Duodenal mucosa (tissue), 2 donors: ENCODE measurements at regions not wholly inside any gene's neighbourhood (a gene's known extent, or its start where the extent isn't known, plus 50 kb on each side); places are given as distances from the start of the nearest gene placed in this dataset.

Experiments used
- H3K27ac ChIP-seq: one replicate; pipeline ENCODE4 v1.7.0; 2013; ENCODE audit warnings: low read depth, low read length
- H3K27me3 ChIP-seq, 2 donors: one replicate each; pipeline ENCODE4 v1.7.0; 2013; ENCODE audit warnings: low read length in 2 of 2, control low read depth in 1 of 2; ENCODE audit not compliant: insufficient read depth in 2 of 2, control insufficient read depth in 1 of 2
- H3K36me3 ChIP-seq, 2 donors: one replicate each; pipeline ENCODE4 v1.7.0; 2013; ENCODE audit warnings: low read length in 2 of 2, control low read depth in 1 of 2; ENCODE audit not compliant: insufficient read depth in 2 of 2, control insufficient read depth in 1 of 2
- H3K4me1 ChIP-seq, 2 donors: one replicate each; pipeline ENCODE4 v1.7.0; 2013; ENCODE audit warnings: low read length in 2 of 2, control low read depth in 1 of 2; ENCODE audit not compliant: insufficient read depth in 2 of 2, control insufficient read depth in 1 of 2
- H3K4me3 ChIP-seq, 2 donors: one replicate each; pipeline ENCODE4 v1.7.0; 2013; ENCODE audit warnings: low read length in 2 of 2, low read depth in 1 of 2
- H3K9ac ChIP-seq, 2 donors: one replicate each; pipeline ENCODE4 v1.7.0; 2013; ENCODE audit warnings: low read length in 2 of 2, low read depth in 1 of 2
- H3K9me3 ChIP-seq, 2 donors: one replicate each; pipeline ENCODE4 v1.7.0; 2013; ENCODE audit warnings: low read length in 2 of 2, control low read depth in 1 of 2; ENCODE audit not compliant: control insufficient read depth in 1 of 2

DNA sequence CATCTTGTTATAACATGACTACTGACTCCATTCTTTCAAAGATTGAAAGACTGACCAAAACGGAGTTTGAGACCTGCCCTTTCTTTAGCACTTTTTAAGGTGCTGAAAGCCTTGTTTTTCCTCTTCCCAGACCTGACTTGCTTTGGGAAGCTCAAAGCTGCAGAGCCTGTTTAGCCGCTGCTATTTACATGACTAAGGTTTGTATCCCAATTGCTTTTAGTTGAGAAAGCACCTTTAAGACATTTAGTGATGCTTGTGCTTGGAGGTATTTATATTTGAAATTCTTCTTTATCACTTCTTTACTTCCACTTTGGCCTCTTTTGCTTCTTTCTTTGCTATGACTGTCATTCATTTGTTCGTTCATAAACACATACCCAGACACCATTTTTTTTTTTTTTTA lies 182.6 kb upstream of the ELL2 start:
- H3K9me3 ChIP-seq = no peaks in the 10 kb centered on the region
- H3K36me3 ChIP-seq = no peaks in the 10 kb centered on the region
- H3K9ac ChIP-seq = no peak overlapping the region
- H3K27ac ChIP-seq = no peak overlapping the region
- H3K27me3 ChIP-seq = no peaks in the 10 kb centered on the region
- H3K4me1 ChIP-seq = peaks cover 5 to 8% of the 10 kb centered on the region in 2 donors
- no peak overlapping the region for H3K4me3 ChIP-seq

DNA sequence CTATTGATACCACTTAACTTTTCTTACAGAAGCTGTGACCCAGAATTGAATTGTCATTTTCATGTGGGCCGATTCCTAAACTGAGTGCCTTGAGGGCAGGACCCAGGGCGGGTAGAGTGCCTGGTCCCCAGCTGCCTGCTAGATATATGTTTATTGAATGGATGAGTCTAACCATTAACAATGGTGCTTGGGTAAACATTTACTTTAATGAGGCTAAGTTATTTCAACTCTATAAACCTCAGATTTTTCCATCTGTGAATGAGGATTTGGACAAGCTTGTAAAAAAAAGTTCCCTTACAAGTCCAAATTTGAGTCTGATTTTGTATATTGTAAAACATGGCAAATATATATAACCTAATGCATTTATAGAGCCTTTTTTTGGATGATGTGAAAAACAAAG lies 181.8 kb upstream of the ELL2 start:
- H3K9me3 ChIP-seq = no peaks in the 10 kb centered on the region
- no peaks in the 10 kb centered on the region for H3K36me3 ChIP-seq
- H3K27ac ChIP-seq = no peak overlapping the region
- peaks cover 5 to 8% of the 10 kb centered on the region in 2 donors for H3K4me1 ChIP-seq
- no peak overlapping the region for H3K4me3 ChIP-seq
- no peaks in the 10 kb centered on the region for H3K27me3 ChIP-seq
- no peak overlapping the region for H3K9ac ChIP-seq

DNA sequence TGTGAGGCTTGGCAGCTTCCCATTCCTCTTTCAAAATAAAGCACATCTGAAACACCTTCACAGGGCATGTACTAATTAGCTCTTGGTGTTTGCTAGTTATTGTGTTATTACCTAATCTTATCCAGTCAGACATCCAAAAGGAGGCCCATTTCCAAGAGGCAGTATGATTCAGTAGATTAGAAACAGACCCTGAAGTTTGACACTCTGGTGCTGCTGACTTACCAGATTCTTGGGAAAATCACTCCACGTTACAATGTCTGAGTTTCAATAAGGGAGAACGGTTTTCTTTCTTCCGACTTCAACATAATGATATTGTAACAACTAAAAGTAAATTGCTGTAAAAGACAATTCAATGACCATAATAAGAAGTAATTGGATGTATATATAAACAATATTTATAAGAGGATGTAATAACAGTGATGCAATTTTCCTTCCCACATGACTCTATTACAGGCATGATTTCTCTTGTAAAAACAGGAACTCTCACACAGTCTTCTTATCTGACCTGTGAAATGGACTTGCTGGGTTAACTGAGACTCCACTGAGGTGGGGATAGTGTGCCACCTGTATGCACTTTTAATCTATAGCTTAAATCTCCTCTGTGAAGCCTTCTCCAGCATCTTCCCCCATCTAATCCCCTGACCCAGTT lies 181.3 kb upstream of the ELL2 start:
- Histone ChIP-seq H3K27me3 (no peaks in the 10 kb centered on the region), H3K27ac (no peak overlapping the region), H3K9ac (no peak overlapping the region), H3K4me1 (peaks cover 5 to 8% of the 10 kb centered on the region in 2 donors), H3K4me3 (no peak overlapping the region), H3K9me3 (no peaks in the 10 kb centered on the region), H3K36me3 (no peaks in the 10 kb centered on the region)

DNA sequence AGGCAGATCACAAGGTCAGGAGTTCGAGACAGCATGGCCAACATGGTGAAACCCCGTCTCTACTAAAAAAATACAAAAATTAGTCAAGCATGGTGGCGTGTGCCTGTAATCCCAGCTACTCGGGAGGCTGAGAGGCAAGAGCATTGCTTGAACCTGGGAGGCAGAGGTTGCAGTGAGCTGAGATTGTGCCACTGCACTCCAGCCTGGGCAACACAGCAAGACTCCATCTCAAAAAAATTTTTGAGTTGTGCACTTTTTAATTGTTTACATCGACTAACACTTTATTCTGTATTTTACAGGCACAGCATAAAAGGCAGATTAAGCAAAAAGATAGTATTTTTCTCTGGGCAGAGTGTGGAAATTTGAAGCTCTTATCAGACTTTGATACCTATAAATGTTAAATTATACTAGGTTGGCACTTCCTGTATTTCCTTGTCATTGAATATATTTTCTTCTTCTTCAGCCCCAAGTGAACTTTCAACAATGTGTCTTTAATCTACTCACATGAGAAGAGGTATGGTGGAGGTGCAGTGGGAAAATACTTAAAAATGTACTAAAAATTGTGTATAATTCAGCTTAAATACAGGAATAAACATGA lies 180.6 kb upstream of the ELL2 start:
- Histone ChIP-seq H3K4me1 (peaks cover 5 to 8% of the 10 kb centered on the region in 2 donors), H3K36me3 (no peaks in the 10 kb centered on the region), H3K27ac (no peak overlapping the region), H3K9ac (no peak overlapping the region), H3K4me3 (no peak overlapping the region), H3K27me3 (no peaks in the 10 kb centered on the region), H3K9me3 (no peaks in the 10 kb centered on the region)

DNA sequence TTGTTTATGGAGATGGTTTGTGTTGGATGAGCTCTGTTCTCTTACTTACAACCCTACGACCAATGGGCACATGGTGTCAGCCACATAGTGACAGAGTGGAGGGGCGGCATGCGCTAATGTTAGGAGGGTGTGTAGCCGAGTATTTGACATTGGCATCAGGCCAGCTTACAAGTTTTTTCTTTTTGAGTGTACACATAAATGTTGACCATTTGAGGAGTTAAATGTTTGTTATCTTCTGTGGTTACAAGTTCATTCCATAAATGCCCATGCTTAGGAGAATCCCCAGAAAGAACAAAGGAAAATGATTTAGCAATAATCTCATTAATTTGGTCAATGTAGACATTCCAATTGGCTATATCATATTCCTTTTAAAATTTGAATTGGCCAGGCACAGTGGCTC lies 180.1 kb upstream of the ELL2 start:
- Histone ChIP-seq H3K27ac (no peak overlapping the region), H3K9ac (no peak overlapping the region), H3K27me3 (no peaks in the 10 kb centered on the region), H3K9me3 (no peaks in the 10 kb centered on the region), H3K4me1 (peaks cover 5 to 8% of the 10 kb centered on the region in 2 donors), H3K4me3 (no peak overlapping the region), H3K36me3 (no peaks in the 10 kb centered on the region)

DNA sequence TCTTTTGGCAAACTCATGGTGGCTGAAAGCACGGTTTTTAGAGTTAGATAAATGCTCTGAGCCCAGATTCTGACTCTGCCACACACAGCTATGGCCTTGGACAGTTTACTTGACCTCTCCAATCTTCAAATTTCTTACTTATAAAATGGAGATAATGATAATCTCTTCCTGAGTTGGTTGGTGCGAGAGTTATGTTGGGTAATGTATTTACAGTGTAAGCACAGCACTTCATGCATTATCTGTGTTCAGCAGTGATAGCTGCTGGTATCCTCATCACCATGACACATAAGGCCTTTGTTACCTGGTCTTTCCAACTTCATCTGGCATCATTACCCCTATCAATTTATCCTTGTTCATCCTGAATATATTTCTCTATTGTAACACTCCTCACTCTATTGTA lies 178.8 kb upstream of the ELL2 start:
- Histone ChIP-seq H3K9ac (no peak overlapping the region), H3K27ac (no peak overlapping the region), H3K9me3 (no peaks in the 10 kb centered on the region), H3K4me1 (peaks cover 5 to 8% of the 10 kb centered on the region in 2 donors), H3K4me3 (no peak overlapping the region), H3K27me3 (no peaks in the 10 kb centered on the region), H3K36me3 (no peaks in the 10 kb centered on the region)

DNA sequence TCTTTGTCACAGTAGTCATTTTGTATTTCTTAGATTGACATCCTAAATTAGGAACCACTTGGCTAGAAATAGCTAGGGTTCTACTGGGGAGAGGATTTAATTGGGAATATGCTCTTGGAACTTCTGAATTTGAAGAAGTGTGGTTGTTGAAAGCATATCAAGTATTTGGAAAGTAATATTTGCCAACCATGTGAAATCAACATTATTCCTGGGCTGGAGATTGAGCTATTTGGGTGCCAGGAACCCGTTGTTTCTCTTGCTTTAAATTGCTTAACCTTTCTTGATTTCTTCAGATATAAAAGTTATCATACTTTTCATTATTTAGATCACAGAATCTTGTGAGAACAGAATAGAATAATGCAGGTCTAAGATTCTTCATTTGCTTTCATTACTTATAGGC lies 178.4 kb upstream of the ELL2 start:
- no peak overlapping the region for H3K27ac ChIP-seq
- H3K9ac ChIP-seq = no peak overlapping the region
- peaks cover 5 to 8% of the 10 kb centered on the region in 2 donors for H3K4me1 ChIP-seq
- no peaks in the 10 kb centered on the region for H3K27me3 ChIP-seq
- H3K36me3 ChIP-seq = no peaks in the 10 kb centered on the region
- H3K4me3 ChIP-seq = no peak overlapping the region
- H3K9me3 ChIP-seq = no peaks in the 10 kb centered on the region

DNA sequence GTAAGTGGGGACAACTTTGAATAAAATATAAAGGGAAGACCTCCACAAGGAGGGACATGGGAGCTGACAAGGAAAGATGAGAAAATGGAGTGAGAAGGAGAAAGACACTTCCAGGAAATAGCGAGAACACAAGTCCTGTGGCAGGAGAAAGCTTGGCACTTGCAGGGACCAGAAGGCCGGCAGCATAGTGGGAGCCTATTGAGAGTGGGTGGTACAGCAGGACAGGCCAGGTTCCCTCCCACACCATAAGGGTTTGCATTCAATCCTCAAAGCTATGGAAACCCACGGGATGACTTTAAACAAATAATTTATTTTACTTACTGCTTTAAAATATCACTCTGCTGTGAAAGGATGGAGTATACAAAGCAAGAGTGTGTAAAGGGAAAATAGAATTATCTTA lies 173.2 kb upstream of the ELL2 start:
- no peaks in the 10 kb centered on the region for H3K9me3 ChIP-seq
- H3K27ac ChIP-seq = no peak overlapping the region
- no peak overlapping the region for H3K4me3 ChIP-seq
- H3K4me1 ChIP-seq = no peaks in the 10 kb centered on the region
- no peaks in the 10 kb centered on the region for H3K36me3 ChIP-seq
- no peak overlapping the region for H3K9ac ChIP-seq
- no peaks in the 10 kb centered on the region for H3K27me3 ChIP-seq

DNA sequence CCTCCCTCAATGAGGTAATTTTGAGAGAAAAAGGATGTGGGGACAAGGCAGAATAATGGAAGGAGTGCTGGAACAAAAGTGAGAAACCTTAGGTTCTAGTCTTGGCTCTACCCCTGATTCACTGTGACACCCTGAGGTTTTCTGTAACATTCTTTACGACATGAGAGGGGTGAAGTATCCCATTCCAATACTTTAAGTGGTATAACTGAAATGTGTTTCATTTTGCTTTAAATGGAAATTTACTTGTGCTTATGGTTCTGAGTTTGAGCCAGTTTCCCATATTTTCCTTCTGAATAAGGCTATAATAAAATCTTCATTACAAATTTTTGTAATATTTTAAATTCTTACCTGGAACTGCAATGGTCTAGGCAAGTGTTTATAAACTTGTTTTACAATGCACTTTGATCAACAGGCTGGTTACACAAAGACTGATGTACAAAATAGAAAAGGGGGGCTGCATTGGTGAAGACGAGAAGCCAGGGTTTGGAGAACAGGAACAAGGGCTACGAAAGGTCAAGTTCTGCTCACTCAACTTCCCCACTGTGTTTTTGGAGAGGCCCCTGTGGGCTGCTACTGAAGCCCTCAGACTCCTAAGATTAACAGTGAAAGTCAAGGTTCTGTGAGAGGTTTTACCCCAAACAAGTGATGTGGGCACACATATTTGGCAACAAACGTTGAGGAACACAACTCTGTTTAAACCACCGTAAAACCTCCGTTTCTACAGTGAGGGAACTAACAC lies 171.9 kb upstream of the ELL2 start:
- no peak overlapping the region for H3K4me3 ChIP-seq
- no peaks in the 10 kb centered on the region for H3K9me3 ChIP-seq
- H3K36me3 ChIP-seq = no peaks in the 10 kb centered on the region
- H3K27me3 ChIP-seq = no peaks in the 10 kb centered on the region
- H3K4me1 ChIP-seq = no peaks in the 10 kb centered on the region
- no peak overlapping the region for H3K9ac ChIP-seq
- H3K27ac ChIP-seq = no peak overlapping the region

DNA sequence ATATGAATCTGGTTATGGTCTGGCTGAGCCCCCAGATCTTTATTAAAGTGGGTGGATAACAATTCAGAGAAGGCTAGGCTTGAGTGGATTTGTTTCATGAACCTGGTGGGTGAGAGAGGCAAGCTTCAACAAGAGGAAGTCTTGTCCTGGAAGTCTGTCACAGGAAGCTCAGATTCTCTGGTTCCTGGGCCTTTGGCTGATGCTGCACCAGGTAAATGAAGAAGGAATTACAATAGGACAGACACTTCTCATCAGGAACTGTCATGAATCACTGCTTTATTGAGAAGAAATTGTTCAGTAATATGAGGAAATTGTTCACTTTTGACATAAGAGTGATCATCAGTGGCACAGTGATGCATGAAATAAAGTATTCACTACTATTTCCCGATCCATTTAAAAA lies 167.6 kb upstream of the ELL2 start:
- H3K27ac ChIP-seq = no peak overlapping the region
- peaks cover 0 to 8% of the 10 kb centered on the region in 2 donors for H3K4me1 ChIP-seq
- no peak overlapping the region for H3K9ac ChIP-seq
- H3K27me3 ChIP-seq = no peaks in the 10 kb centered on the region
- H3K36me3 ChIP-seq = no peaks in the 10 kb centered on the region
- H3K9me3 ChIP-seq = no peaks in the 10 kb centered on the region
- H3K4me3 ChIP-seq = no peak overlapping the region
